ENCODE measurements at regions not wholly inside any gene's neighbourhood (a gene's known extent, or its start where the extent isn't known, plus 50 kb on each side); places are given as distances from the start of the nearest gene placed in this dataset.

GRCh38 chr11:119560961-119561360, 138.0 kb upstream of the THY1 start:
- no peak for TF ChIP-seq CTCF (IDR thresholded peaks at IDR 0.05; ENCODE audit: borderline replicate concordance, insufficient read depth, low read depth, low read length)
- H3K4me3 ChIP-seq (ENCODE audit: low read depth, low read length): no peak overlapping the region

- TF ChIP-seq CTCF (IDR thresholded peaks at IDR 0.05; ENCODE audit: borderline replicate concordance, insufficient read depth, low read depth, low read length): no peak
- H3K4me3 ChIP-seq (ENCODE audit: low read depth, low read length): no peak overlapping the region
Measured at GRCh38 chr11:119560291-119560690, 137.3 kb upstream of the THY1 start.

GRCh38 chr11:119552106-119552485, 129.1 kb upstream of the THY1 start:
- no peak for TF ChIP-seq CTCF (IDR thresholded peaks at IDR 0.05; ENCODE audit: borderline replicate concordance, insufficient read depth, low read depth, low read length)
- no peak overlapping the region for H3K4me3 ChIP-seq (ENCODE audit: low read depth, low read length)

GRCh38 chr11:119551420-119552105, 128.6 kb upstream of the THY1 start:
- no peak overlapping the region for H3K4me3 ChIP-seq (ENCODE audit: low read depth, low read length)
- no peak for TF ChIP-seq CTCF (IDR thresholded peaks at IDR 0.05; ENCODE audit: borderline replicate concordance, insufficient read depth, low read depth, low read length)

GRCh38 chr11:119550053-119550752, 127.2 kb upstream of the THY1 start:
- no peak overlapping the region for H3K4me3 ChIP-seq (ENCODE audit: low read depth, low read length)
- TF ChIP-seq CTCF (IDR thresholded peaks at IDR 0.05; ENCODE audit: borderline replicate concordance, insufficient read depth, low read depth, low read length): no peak

- no peak for TF ChIP-seq CTCF (IDR thresholded peaks at IDR 0.05; ENCODE audit: borderline replicate concordance, insufficient read depth, low read depth, low read length)
- no peak overlapping the region for H3K4me3 ChIP-seq (ENCODE audit: low read depth, low read length)
Measured at GRCh38 chr11:119547511-119547910, 124.5 kb upstream of the THY1 start.

Data from GM12875 (cell line).